Motor neuron (in vitro differentiated cells): ENCODE measurements at regions not wholly inside any gene's neighbourhood (a gene's known extent, or its start where the extent isn't known, plus 50 kb on each side); places are given as distances from the start of the nearest gene placed in this dataset.
A peak's percentile ranks its signal among the peaks of the same experiment; 100 is the strongest.

Source experiments
- ATAC-seq, 8 experiments: fragments of 200-7000 bp; cut with Tn5 transposase; replicated peaks in 6 of 8; 2 replicates each; pipeline ENCODE4 v1.8.0; 2021; ENCODE audit warnings: mild to moderate bottlenecking in 8 of 8, moderate library complexity in 8 of 8
- H3K27ac ChIP-seq, 2 donors: fragments of 250-450 bp; sonication (Bioruptor Pico); 2 replicates each; pipeline ENCODE4 v1.9.0; 2021; ENCODE audit warnings: antibody characterized with exemption in 2 of 2, mild to moderate bottlenecking in 2 of 2, moderate library complexity in 1 of 2
- H3K4me1 ChIP-seq, 2 donors: fragments of 250-450 bp; sonication (Bioruptor Pico); replicated peaks in 1 of 2; 2 replicates each; pipeline ENCODE4 v1.6.1; 2021; ENCODE audit warnings: antibody characterized with exemption in 2 of 2, mild to moderate bottlenecking in 2 of 2, moderate library complexity in 1 of 2
- H3K4me3 ChIP-seq, 5 donors: fragments of 250-450 bp; sonication (Bioruptor Pico); 2 replicates each; pipeline ENCODE4 v1.9.0; 2021; ENCODE audit warnings: antibody characterized with exemption in 5 of 5, mild to moderate bottlenecking in 5 of 5, moderate library complexity in 4 of 5
- WGBS, 10 experiments: fragments of 450-650 bp; shearing (Covaris generic); methylation state at CpG; one replicate each; pipeline ENCODE4 v1.0.0; 2022; 5-methylcytosine and 5-hydroxymethylcytosine counted together
- in situ Hi-C, 9 experiments: fragments of 400-800 bp; cut with MboI; loops; one replicate each; pipeline ENCODE4 v1.15.0; 2021; ENCODE audit warnings: low sequenced_read_pairs in 9 of 9, low pct_unique_long_range_greater_than_20kb in 2 of 9; ENCODE audit not compliant: unreplicated experiment in 9 of 9

DNA sequence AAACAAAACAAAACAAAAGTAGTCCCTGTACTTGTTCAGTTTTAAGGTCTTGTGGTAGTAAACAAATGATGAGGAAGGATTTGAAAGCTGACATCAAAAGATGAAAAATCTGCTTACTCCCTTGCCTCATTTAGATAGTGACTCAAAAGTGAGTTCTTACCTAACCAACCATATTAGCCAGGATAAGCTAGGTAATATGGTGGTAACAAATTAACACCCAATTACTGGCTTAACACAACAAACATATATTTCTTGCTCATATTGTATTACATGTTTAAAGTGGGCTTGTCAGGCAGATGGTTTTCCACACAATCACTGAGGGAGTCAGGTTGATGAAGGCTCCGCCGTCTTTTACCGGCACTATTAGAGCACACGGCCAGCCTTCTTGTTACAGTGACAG lies 189.7 kb downstream of the PPARGC1A start:
- Histone ChIP-seq H3K4me1 (no peaks in the 10 kb centered on the region), H3K4me3 (no peak overlapping the region), H3K27ac (no peak overlapping the region)
- no peak for ATAC-seq
- 76 to 100% (median 92%) methylated on average over 1 to 4 of the region's 4 CpGs; no CpG with 5 or more reads in 3 of the 10 experiments for WGBS, 10 experiments
- in situ Hi-C loops = no loop called here

DNA sequence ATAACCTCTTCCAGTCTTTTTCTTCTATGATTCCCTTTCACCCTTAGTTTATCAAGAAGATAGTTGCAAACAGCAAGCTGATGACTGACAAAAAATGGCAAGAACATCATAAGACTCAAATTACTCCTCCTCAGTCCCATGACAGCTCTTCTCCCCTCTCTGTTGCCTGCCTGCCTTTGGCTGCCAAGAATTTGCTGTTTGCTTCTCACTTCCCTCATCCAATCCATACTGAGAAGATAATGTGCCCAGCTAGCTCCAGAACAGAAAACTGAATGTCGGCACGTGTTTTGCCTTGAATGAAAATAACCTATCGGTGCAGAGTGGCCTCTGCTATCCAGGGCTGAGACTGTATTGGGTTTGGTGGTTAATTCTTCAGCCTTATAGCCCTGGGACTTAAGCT lies 192.1 kb downstream of the PPARGC1A start:
- in situ Hi-C loops = loop anchor here in 1 of 9 experiments (25.0 kb wide), 1 partner anchor 740 kb away; no protein-coding TSS in a partner anchor

DNA sequence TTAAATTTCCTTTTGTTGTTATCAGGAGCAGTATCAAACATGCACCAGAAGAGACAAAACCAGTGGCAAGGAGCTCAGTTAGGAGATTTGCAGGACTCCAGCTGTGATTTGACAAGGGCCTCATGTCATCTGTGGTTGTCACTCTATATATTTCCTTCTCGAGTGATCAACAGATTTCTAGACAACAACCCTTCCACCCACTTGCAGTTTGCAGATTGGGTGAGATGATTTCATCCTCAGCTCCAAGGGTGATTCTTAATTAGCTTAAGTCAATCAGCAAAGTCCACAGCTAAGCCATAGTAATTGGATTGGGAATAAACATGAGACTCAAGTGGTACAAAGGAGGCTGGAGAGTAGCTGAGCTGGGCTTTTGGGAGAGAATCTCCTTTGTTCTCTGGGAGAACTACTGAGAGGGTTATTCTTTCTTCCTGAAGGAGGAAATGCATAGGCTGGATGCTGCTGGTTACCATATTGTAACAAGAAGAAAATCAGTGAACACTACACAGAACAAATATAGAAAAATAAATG lies 192.8 kb downstream of the PPARGC1A start:
- ATAC-seq = no peak
- WGBS, 10 experiments = 60 to 100% (median 75%) methylated on average over 1 of the region's 1 CpG; no CpG with 5 or more reads in 6 of the 10 experiments
- no peaks in the 10 kb centered on the region for H3K4me1 ChIP-seq
- in situ Hi-C loops = loop anchor here in 1 of 9 experiments (25.0 kb wide), 1 partner anchor 740 kb away; no protein-coding TSS in a partner anchor
- H3K27ac ChIP-seq = no peak overlapping the region
- no peak overlapping the region for H3K4me3 ChIP-seq

More for the DNA sequence above, 192.1 kb downstream of the PPARGC1A start:
- ATAC-seq = no peak
- Histone ChIP-seq H3K4me3 (no peak overlapping the region), H3K4me1 (no peaks in the 10 kb centered on the region), H3K27ac (no peak overlapping the region)
- 5 to 100% (median 80%) methylated on average over 1 to 3 of the region's 3 CpGs; no CpG with 5 or more reads in 2 of the 10 experiments for WGBS, 10 experiments

DNA sequence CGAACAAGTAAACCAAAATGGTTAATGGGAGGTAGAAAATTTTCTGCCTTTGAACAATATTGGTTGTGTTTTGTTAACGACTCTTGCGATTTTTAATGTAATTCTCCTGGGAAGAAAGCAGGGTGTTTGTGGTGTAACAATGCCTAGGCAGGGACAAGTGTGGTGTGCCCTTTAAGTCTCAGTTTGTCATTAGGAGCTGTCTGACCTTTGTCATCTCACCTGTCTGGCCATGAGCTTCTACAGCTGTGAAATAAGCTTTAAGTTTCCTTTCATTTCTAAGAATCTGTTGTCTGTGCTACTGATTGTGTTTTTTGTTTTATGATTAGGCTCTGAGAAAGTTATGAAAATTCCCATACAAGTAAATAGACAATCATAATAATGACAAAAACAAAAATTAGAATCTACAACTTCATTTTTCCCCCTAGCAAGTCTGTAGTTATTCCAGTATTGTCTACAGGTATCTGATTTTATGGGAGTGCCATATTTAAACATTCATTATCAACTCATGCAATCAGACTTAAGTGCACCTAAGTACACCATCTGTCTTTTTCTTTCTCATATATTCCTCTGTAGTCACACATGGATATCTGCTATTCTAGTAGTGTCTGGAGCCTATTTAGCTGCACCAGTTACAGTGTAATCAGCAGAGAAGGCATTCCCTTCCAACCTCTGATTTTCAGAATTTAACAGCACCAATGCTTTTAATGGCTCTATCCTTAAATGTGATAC lies 203.5 kb downstream of the PPARGC1A start:
- Histone ChIP-seq H3K4me3 (no peak overlapping the region), H3K4me1 (peaks cover 10 to 11% of the 10 kb centered on the region in 2 donors), H3K27ac (no peak overlapping the region)
- ATAC-seq = no peak
- 47 to 100% (median 94%) methylated on average over 3 of the region's 3 CpGs; no CpG with 5 or more reads in 2 of the 10 experiments for WGBS, 10 experiments
- in situ Hi-C loops = loop anchor here in 1 of 9 experiments (25.0 kb wide), 1 partner anchor 751 kb away; no protein-coding TSS in a partner anchor

DNA sequence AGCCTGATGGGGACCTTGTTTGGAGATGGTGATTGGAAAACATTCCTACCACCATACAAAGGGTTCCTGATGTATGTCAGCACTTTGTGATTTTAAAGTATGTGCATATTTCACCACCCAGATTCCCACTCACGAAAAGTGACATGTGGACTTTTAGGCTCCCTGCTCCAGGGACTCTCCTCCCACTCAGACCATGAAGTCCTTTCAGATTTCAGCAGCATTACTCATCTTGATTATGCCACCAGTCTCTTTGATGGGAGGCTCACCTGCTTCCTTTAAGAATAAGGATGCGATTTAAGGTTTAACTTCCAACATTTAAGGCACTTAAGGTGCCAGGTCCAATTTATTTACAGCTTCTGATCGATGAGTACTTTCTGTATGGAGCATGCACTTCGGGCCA lies 204.4 kb downstream of the PPARGC1A start:
- Histone ChIP-seq H3K4me1 (peaks cover 10 to 11% of the 10 kb centered on the region in 2 donors), H3K27ac (no peak overlapping the region), H3K4me3 (no peak overlapping the region)
- no peak for ATAC-seq
- WGBS, 10 experiments = 0 to 100% (median 86%) methylated on average over 1 to 4 of the region's 4 CpGs; no CpG with 5 or more reads in 1 of the 10 experiments
- in situ Hi-C loops = loop anchor here in 1 of 9 experiments (25.0 kb wide), 1 partner anchor 752 kb away; no protein-coding TSS in a partner anchor

DNA sequence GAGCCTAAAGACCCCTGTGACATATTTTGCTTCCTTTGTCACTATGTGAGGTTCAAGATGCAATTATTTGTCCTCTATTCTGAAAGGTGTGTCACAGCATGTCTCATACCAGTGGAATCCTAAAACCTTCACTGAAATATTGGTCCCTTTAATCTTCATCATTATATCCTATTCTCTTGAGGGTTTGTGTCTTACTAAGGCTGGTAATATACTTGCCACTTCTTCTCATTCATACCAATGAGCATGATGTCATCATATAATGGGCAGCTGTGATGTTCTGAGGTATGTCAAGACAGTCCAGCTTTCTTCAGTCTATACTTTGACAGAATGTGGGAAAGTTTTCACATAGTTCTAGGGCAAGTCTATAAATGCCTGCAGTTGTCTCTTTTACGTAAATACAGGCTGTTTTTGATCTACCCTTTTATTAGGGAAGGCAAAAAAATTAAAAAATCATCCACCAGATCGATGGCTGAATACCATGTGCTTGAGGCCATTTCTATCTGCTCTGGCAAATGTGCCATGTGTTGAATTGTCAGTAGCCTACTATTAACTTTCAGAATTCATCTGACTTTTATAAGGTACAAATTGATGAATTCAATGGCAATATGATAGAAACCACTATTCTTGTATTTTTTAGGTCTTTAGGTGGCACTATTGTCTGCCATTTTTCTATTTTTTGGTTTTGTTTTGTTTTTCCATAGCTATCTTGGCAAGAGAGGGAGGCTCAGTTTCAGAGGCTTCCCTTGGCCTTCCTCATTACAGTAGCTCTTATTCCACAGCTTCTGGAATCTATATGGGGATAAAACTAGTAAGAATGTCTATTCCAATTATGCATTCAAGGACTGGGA lies 209.0 kb downstream of the PPARGC1A start:
- in situ Hi-C loops = loop anchor here in 1 of 9 experiments (25.0 kb wide), 1 partner anchor 756 kb away; no protein-coding TSS in a partner anchor
- Histone ChIP-seq H3K4me3 (no peak overlapping the region), H3K27ac (no peak overlapping the region), H3K4me1 (peaks cover 0 to 2% of the 10 kb centered on the region in 2 donors)
- WGBS, 10 experiments = 19 to 100% (median 90%) methylated on average over 1 to 2 of the region's 2 CpGs; no CpG with 5 or more reads in 1 of the 10 experiments
- peak in 1 of 8 experiments; percentile 41 for ATAC-seq

DNA sequence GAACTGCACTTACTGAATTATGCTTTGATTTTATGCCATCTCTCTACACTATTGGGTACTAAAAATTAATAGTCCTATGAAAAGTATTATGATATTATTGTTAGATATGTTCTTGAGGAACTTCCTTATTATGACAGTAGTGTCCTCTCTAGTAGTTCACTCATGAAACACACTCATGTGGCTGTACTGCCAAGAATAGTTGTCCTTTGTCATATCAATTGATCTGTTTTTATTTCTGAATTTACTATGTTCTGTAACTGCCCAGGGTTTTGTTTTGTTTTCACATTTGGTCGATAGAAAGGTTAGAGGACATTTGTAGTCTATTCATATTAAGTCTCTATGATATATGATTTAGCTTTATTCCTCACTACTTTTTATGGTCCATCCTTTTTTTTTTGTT lies 215.2 kb downstream of the PPARGC1A start:
- Histone ChIP-seq H3K27ac (no peak overlapping the region), H3K4me3 (no peak overlapping the region), H3K4me1 (no peaks in the 10 kb centered on the region)
- ATAC-seq = no peak
- in situ Hi-C loops = loop anchor here in 1 of 9 experiments (25.0 kb wide), 1 partner anchor 763 kb away; no protein-coding TSS in a partner anchor
- WGBS, 10 experiments = 0 to 88% (median 67%) methylated on average over 1 of the region's 1 CpG; no CpG with 5 or more reads in 1 of the 10 experiments

DNA sequence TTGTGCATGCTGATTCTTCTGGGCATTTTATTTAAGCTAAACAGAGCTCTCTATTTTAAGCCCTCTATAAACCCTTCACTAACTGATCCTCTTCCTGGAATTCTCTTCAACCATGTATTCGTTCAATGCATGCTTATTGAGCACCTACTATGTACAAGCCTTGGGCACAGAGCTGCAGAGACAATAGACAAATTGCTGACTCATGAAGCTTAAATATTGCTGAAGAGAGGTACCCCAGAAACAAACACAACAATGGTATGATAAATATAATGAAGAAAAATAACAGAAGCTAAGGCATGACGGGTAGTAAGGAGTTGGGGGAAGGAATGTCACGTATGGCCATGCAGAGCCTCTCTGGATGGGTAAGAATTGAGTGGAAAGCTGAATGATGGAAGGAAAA lies 222.2 kb downstream of the PPARGC1A start:
- in situ Hi-C loops = no loop called here
- ATAC-seq = no peak
- no peaks in the 10 kb centered on the region for H3K4me1 ChIP-seq
- WGBS, 10 experiments = 8 to 100% (median 87%) methylated on average over 1 to 3 of the region's 3 CpGs
- H3K4me3 ChIP-seq = no peak overlapping the region
- H3K27ac ChIP-seq = no peak overlapping the region

DNA sequence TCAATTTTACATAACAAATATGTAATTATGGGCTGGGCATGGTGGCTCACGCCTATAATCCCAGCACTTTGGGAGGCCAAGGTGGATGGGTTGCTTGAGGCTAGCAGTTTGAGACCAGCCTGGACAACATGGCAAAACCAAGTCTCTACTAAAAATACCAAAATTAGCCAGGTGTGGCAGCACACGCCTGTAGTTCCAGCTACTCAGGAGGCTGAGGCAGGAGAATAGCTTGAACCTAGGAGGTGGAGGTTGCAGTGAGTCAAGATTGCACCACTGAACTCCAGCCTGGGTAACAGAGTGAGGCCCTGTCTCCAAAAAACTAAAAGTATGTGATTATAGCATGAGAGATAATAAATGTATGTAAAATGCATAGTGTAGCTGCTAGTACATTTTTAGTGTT lies 229.0 kb downstream of the PPARGC1A start:
- 0 to 100% (median 86%) methylated on average over 1 to 2 of the region's 2 CpGs; no CpG with 5 or more reads in 3 of the 10 experiments for WGBS, 10 experiments
- Histone ChIP-seq H3K27ac (no peak overlapping the region), H3K4me3 (no peak overlapping the region), H3K4me1 (no peaks in the 10 kb centered on the region)
- ATAC-seq = no peak
- in situ Hi-C loops = no loop called here

DNA sequence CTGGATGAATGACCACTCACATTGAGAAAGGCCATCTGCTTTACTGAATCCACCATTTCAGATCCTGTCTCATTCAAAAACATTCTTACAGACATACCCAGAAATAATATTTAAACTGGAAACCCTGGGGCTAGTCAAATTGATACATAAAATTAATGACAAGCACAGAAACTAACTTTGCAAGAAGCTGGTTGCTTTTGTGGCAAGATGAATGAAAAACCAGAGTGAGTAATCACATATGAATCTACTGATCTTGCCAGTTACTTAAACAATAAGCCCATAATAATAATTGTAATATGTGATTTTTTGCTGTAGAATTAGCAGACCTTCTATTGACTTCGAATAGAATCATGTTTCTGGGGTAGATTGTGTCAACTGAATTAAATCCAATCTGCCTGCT lies 235.1 kb downstream of the PPARGC1A start:
- ATAC-seq = no peak
- 0 to 71% (median 38%) methylated on average over 1 of the region's 1 CpG; no CpG with 5 or more reads in 3 of the 10 experiments for WGBS, 10 experiments
- H3K4me3 ChIP-seq = no peak overlapping the region
- H3K4me1 ChIP-seq = no peaks in the 10 kb centered on the region
- in situ Hi-C loops = no loop called here
- no peak overlapping the region for H3K27ac ChIP-seq

DNA sequence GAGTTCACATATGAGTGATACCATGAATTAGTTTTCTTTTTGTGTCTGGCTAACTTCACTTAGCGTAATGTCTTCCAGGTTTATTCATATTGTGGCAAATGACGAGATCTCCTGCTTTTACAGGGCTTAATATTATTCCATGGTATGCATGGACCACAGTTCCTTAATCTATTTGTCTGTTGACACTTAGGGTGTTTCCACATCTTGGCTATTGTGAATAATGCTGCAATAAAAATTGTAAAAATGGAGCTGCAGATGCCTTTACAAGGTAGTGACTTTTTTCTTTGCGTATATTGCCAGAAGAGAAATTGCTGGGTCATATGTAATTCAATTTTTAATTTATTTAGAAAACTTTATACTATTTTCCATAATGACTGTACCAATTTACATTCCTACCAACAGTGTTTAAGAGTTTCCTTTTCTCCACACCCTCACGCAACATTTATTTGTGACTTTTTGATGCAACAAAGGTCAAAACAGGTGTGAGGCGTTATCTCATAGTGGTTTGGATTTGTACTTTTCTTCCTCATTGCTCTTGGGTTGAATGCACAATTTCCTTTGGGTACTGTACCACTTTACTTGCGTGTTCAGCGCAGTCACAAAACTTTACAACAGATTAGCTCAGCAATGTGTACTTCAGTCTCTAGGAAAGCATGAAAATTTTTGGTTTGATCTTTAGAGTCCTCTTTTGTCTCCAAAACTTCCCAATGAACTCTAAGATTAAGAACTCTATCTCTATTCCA lies 240.8 kb downstream of the PPARGC1A start:
- Histone ChIP-seq H3K4me1 (no peaks in the 10 kb centered on the region), H3K27ac (no peak overlapping the region), H3K4me3 (no peak overlapping the region)
- WGBS, 10 experiments = 13 to 97% (median 94%) methylated on average over 4 to 7 of the region's 7 CpGs
- in situ Hi-C loops = no loop called here
- peak in 2 of 8 experiments; percentile 51 to 52 for ATAC-seq

DNA sequence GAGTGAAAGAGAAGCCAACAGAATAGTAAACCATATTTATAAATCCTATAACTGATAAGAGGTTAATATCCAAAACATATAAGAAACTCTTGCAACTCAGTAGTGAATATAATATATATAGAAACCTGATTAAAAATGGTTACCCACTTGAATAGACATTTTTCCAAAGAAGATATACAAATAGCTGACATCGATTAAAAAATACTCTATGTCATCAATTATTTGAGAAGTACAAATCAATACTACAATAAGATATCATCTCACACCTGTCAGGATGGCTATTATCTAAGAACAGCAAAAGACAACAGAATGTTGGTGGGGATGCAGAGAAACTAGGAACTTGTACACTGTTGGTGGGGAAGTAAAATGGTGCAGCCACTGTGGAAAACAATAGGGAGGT lies 254.4 kb downstream of the PPARGC1A start:
- no peak overlapping the region for H3K4me3 ChIP-seq

More for the DNA sequence above, 254.4 kb downstream of the PPARGC1A start:
- ATAC-seq = no peak
- Histone ChIP-seq H3K27ac (no peak overlapping the region), H3K4me1 (no peaks in the 10 kb centered on the region)
- in situ Hi-C loops = no loop called here
- 0 to 100% (median 86%) methylated on average over 1 of the region's 1 CpG; no CpG with 5 or more reads in 2 of the 10 experiments for WGBS, 10 experiments
